ENCODE measurements at regions not wholly inside any gene's neighbourhood (a gene's known extent, or its start where the extent isn't known, plus 50 kb on each side); places are given as distances from the start of the nearest gene placed in this dataset.

- H3K4me3 ChIP-seq (ENCODE audit: low read depth in 2 of 2, low read length in 1 of 2), result no peak overlapping the region
- no peaks in the 10 kb centered on the region for H3K27me3 ChIP-seq (ENCODE audit: insufficient read depth)
- CTCF ChIA-PET, result interaction anchor here (1.5 kb wide), 1 partner anchor 9 kb away, joined by 3 read pairs; no protein-coding TSS in a partner anchor
- no peak for DNase-seq
- H3K36me3 ChIP-seq (replicated peaks in 1 of 2; ENCODE audit: control insufficient read depth in 1 of 2, insufficient read depth in 2 of 2, low read length in 1 of 2), result no peaks in the 10 kb centered on the region
- no peaks in the 10 kb centered on the region for H3K4me1 ChIP-seq (ENCODE audit: control insufficient read depth in 1 of 2, insufficient read depth in 2 of 2, low read depth in 1 of 2, low read length in 1 of 2)
- TF ChIP-seq IRF3 (IDR thresholded peaks at IDR 0.05; ENCODE audit: low read depth, low read length), result no peak
- no peak for TF ChIP-seq FOXJ3 (CRISPR knock-in tag; IDR thresholded peaks at IDR 0.05)
- TF ChIP-seq NFIC (IDR thresholded peaks at IDR 0.05; ENCODE audit: borderline replicate concordance), result no peak
- TF ChIP-seq MXI1 (IDR thresholded peaks at IDR 0.05; ENCODE audit: low read depth, low read length), result no peak
- TF ChIP-seq PBX3 (IDR thresholded peaks at IDR 0.05), result no peak
- no peak for TF ChIP-seq EP300 (IDR thresholded peaks at IDR 0.05; ENCODE audit: borderline replicate concordance in 1 of 2, low read depth in 1 of 2, low read length in 1 of 2)
- no peak for TF ChIP-seq USF2 (IDR thresholded peaks at IDR 0.05; ENCODE audit: borderline replicate concordance, low read depth, low read length)
- TF ChIP-seq ZBTB33 (IDR thresholded peaks at IDR 0.05; ENCODE audit: borderline replicate concordance, low read depth), result no peak
- TF ChIP-seq SMC3 (IDR thresholded peaks at IDR 0.05; ENCODE audit: low read depth, low read length), result no peak
- TF ChIP-seq MAX (IDR thresholded peaks at IDR 0.05; ENCODE audit: low read depth), result no peak
- TF ChIP-seq CHD2 (IDR thresholded peaks at IDR 0.05; ENCODE audit: low read length, partially characterized antibody), result no peak
- no peak for TF ChIP-seq TAF1 (IDR thresholded peaks at IDR 0.05; ENCODE audit: borderline replicate concordance, low read depth, low read length)
- no peak for TF ChIP-seq RFX5 (IDR thresholded peaks at IDR 0.05; ENCODE audit: low read length)
- TF ChIP-seq NRF1 (IDR thresholded peaks at IDR 0.05; ENCODE audit: low read depth, low read length), result no peak
- no peak for TF ChIP-seq GABPA (IDR thresholded peaks at IDR 0.05; ENCODE audit: low read depth)
- TF ChIP-seq FOXM1 (IDR thresholded peaks at IDR 0.05; ENCODE audit: low read depth), result no peak
- no peaks in the 10 kb centered on the region for H3K9me2 ChIP-seq
- no peaks in the 10 kb centered on the region for H3K79me2 ChIP-seq (ENCODE audit: insufficient read depth)
- POLR2A ChIA-PET, result no interaction called here
- no peak overlapping the region for H3K4me2 ChIP-seq
- H3K9ac ChIP-seq, result no peak overlapping the region
- H3F3A ChIP-seq (replicated peaks; ENCODE audit: insufficient read depth), result no peaks in the 10 kb centered on the region
- no peak overlapping the region for H3K27ac ChIP-seq (ENCODE audit: low read depth in 2 of 2, low read length in 1 of 2)
- no peak overlapping the region for H2AFZ ChIP-seq (ENCODE audit: low read depth)
- H3K9me3 ChIP-seq, result peaks cover 5% of the 10 kb centered on the region; the same call in 1 of the 2 replicates
- WGBS (ENCODE audit: low lambda C conversion rate), result 12% methylated on average over 2 of the region's 2 CpGs
- no peaks in the 10 kb centered on the region for H4K20me1 ChIP-seq (ENCODE audit: insufficient read depth)
These were observed 342.9 kb downstream of the LRATD1 start for GRCh38 chr2:14975381-14975780.

All from SK-N-SH (cell line).